Hepatocyte (in vitro differentiated cells): ENCODE measurements at regions not wholly inside any gene's neighbourhood (a gene's known extent, or its start where the extent isn't known, plus 50 kb on each side); places are given as distances from the start of the nearest gene placed in this dataset.

Experiments used
- DNase-seq: peaks from one replicate; pipeline ENCODE4 v3.0.0-alpha.2; 2016; ENCODE audit warnings: low spot score
- H2AFZ ChIP-seq: fragments of 200-600 bp; sonication (generic); 2 replicates; pipeline ENCODE4 v1.6.0; 2016; ENCODE audit warnings: antibody characterized with exemption, mild to moderate bottlenecking
- H3K27ac ChIP-seq: fragments of 200-600 bp; sonication (generic); 2 replicates; pipeline ENCODE4 v1.5.1; 2016; ENCODE audit warnings: mild to moderate bottlenecking
- H3K27me3 ChIP-seq: fragments of 200-600 bp; sonication (generic); 2 replicates; pipeline ENCODE4 v1.6.1; 2016
- H3K36me3 ChIP-seq: fragments of 200-600 bp; sonication (generic); replicated peaks from 2 replicates; pipeline ENCODE4 v1.5.1; 2016; ENCODE audit warnings: low read depth; ENCODE audit not compliant: insufficient read depth
- H3K4me1 ChIP-seq: fragments of 200-600 bp; sonication (generic); 2 replicates; pipeline ENCODE4 v1.5.1; 2016; ENCODE audit warnings: mild to moderate bottlenecking, moderate library complexity; ENCODE audit not compliant: insufficient read depth
- H3K4me2 ChIP-seq: fragments of 200-600 bp; sonication (generic); 2 replicates; pipeline ENCODE4 v1.6.0; 2016
- H3K4me3 ChIP-seq: fragments of 200-600 bp; sonication (generic); 2 replicates; pipeline ENCODE4 v1.5.1; 2016; ENCODE audit warnings: mild to moderate bottlenecking
- H3K79me2 ChIP-seq: fragments of 200-600 bp; sonication (generic); 2 replicates; pipeline ENCODE4 v1.6.0; 2017; ENCODE audit warnings: mild to moderate bottlenecking
- H3K9me2 ChIP-seq: fragments of 200-600 bp; sonication (generic); replicated peaks from 2 replicates; pipeline ENCODE4 v1.6.0; 2017; ENCODE audit warnings: mild to moderate bottlenecking; ENCODE audit not compliant: insufficient read depth
- H3K9me3 ChIP-seq: fragments of 200-600 bp; sonication (generic); 2 replicates; pipeline ENCODE4 v1.5.1; 2016; ENCODE audit warnings: low read depth, mild to moderate bottlenecking
- H4K20me1 ChIP-seq: fragments of 200-600 bp; sonication (generic); 2 replicates; pipeline ENCODE4 v1.6.0; 2016; ENCODE audit warnings: mild to moderate bottlenecking; ENCODE audit not compliant: insufficient read depth, poor library complexity, severe bottlenecking
- EZH2 ChIP-seq: fragments of 200-600 bp; sonication (generic); IDR thresholded peaks from 2 replicates; pipeline ENCODE4 v1.6.1; 2016; ENCODE audit warnings: antibody characterized with exemption, mild to moderate bottlenecking, borderline replicate concordance
- EZH2phosphoT487 ChIP-seq: fragments of 200-600 bp; sonication (generic); IDR thresholded peaks from one replicate; pipeline ENCODE4 v1.6.1; 2018; ENCODE audit warnings: antibody characterized with exemption, mild to moderate bottlenecking, low read depth, moderate library complexity; ENCODE audit not compliant: unreplicated experiment, severe bottlenecking
- WGBS: methylation state at CpG from one replicate; pipeline ENCODE4 v1.1.6; 2016; ENCODE audit warnings: low lambda C conversion rate; ENCODE audit errors: missing lambda C conversion rate; 5-methylcytosine and 5-hydroxymethylcytosine counted together
- TF ChIP-seq, protein P1 (sequence below): fragments of 200-600 bp; sonication (generic); IDR thresholded peaks from 2 replicates; pipeline ENCODE4 v1.5.1; 2016; ENCODE audit warnings: antibody characterized with exemption, mild to moderate bottlenecking; ENCODE audit not compliant: poor library complexity

DNA sequence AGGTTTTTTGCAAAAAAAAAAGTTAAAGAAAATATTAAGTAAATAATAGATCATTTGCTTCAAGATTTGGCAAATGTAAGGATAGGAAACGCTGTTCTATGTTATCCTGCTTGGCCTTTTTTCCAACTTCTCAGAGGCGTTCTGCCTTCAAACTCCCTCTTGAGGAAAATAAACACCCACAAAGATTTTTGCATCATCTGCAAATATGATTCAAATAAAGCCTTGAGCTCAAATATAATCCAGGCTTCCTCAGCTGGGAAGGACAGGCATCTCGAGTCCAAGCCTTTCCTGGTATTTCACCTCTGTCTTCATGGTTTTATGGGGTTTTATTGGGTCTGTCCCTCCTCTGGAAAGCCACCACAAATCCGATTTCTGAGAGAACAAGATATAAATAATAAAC, 67.7 kb upstream of the PTPN1 start:
- H3K79me2 ChIP-seq, result no peaks in the 10 kb centered on the region
- DNase-seq, result no peak
- peak overlapping the region; percentile 89 for H3K27ac ChIP-seq
- H3K9me2 ChIP-seq, result no peaks in the 10 kb centered on the region
- H3K9me3 ChIP-seq, result no peaks in the 10 kb centered on the region
- no peaks in the 10 kb centered on the region for H3K27me3 ChIP-seq
- H3K4me3 ChIP-seq, result no peak overlapping the region
- TF ChIP-seq, protein P1, sequence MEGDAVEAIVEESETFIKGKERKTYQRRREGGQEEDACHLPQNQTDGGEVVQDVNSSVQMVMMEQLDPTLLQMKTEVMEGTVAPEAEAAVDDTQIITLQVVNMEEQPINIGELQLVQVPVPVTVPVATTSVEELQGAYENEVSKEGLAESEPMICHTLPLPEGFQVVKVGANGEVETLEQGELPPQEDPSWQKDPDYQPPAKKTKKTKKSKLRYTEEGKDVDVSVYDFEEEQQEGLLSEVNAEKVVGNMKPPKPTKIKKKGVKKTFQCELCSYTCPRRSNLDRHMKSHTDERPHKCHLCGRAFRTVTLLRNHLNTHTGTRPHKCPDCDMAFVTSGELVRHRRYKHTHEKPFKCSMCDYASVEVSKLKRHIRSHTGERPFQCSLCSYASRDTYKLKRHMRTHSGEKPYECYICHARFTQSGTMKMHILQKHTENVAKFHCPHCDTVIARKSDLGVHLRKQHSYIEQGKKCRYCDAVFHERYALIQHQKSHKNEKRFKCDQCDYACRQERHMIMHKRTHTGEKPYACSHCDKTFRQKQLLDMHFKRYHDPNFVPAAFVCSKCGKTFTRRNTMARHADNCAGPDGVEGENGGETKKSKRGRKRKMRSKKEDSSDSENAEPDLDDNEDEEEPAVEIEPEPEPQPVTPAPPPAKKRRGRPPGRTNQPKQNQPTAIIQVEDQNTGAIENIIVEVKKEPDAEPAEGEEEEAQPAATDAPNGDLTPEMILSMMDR, result no peak
- no peak for TF ChIP-seq EZH2
- TF ChIP-seq EZH2phosphoT487, result no peak
- H3K36me3 ChIP-seq, result no peaks in the 10 kb centered on the region
- no peak overlapping the region for H3K4me2 ChIP-seq
- H3K4me1 ChIP-seq, result peaks cover 30% of the 10 kb centered on the region
- no peaks in the 10 kb centered on the region for H4K20me1 ChIP-seq
- 55% methylated on average over 4 of the region's 4 CpGs for WGBS
- H2AFZ ChIP-seq, result no peak overlapping the region

- WGBS, result 68% methylated on average over 13 of the region's 13 CpGs
- DNase-seq, result no peak
- Histone ChIP-seq H4K20me1 (no peaks in the 10 kb centered on the region), H3K36me3 (no peaks in the 10 kb centered on the region), H3K9me3 (no peaks in the 10 kb centered on the region), H2AFZ (no peak overlapping the region), H3K27me3 (no peaks in the 10 kb centered on the region), H3K4me3 (no peak overlapping the region), H3K27ac (peak overlapping the region; percentile 31), H3K9me2 (no peaks in the 10 kb centered on the region), H3K79me2 (no peaks in the 10 kb centered on the region), H3K4me2 (no peak overlapping the region), H3K4me1 (peaks cover 30% of the 10 kb centered on the region)
- TF ChIP-seq EZH2 (no peak), EZH2phosphoT487 (no peak)
- TF ChIP-seq, protein P1, result no peak
Measured at GRCh38 chr20:50445354-50446151, 64.6 kb upstream of the PTPN1 start.

- Histone ChIP-seq H3K4me2 (peak overlapping the region; percentile 13), H3K9me3 (no peaks in the 10 kb centered on the region), H2AFZ (no peak overlapping the region), H3K4me1 (peaks cover 29% of the 10 kb centered on the region), H3K79me2 (no peaks in the 10 kb centered on the region), H3K4me3 (no peak overlapping the region), H4K20me1 (no peaks in the 10 kb centered on the region), H3K27me3 (no peaks in the 10 kb centered on the region), H3K36me3 (no peaks in the 10 kb centered on the region), H3K27ac (peak overlapping the region; percentile 82), H3K9me2 (no peaks in the 10 kb centered on the region)
- TF ChIP-seq EZH2phosphoT487 (no peak), EZH2 (no peak)
- TF ChIP-seq, protein P1, result no peak
- 69% methylated on average over 16 of the region's 16 CpGs for WGBS
- DNase-seq, result peak; percentile 56
Measured at GRCh38 chr20:50446351-50447101, 63.7 kb upstream of the PTPN1 start.
